Adipocyte (in vitro differentiated cells): ENCODE measurements at regions not wholly inside any gene's neighbourhood (a gene's known extent, or its start where the extent isn't known, plus 50 kb on each side); places are given as distances from the start of the nearest gene placed in this dataset.

ENCODE experiments used
- DNase-seq: peaks from one replicate; pipeline ENCODE4 v3.0.0-alpha.2; 2015; ENCODE audit warnings: low read depth
- H3K27me3 ChIP-seq: replicated peaks from 2 replicates; pipeline ENCODE4 v1.7.0; 2013; ENCODE audit warnings: mild to moderate bottlenecking, low read length, moderate library complexity; ENCODE audit not compliant: control insufficient read depth, insufficient read depth
- H3K36me3 ChIP-seq: 2 replicates; pipeline ENCODE4 v1.7.0; 2013; ENCODE audit warnings: low read length, mild to moderate bottlenecking, moderate library complexity; ENCODE audit not compliant: control insufficient read depth, insufficient read depth, severe bottlenecking
- H3K4me1 ChIP-seq: 2 replicates; pipeline ENCODE4 v1.7.0; 2013; ENCODE audit warnings: mild to moderate bottlenecking, low read length, moderate library complexity; ENCODE audit not compliant: control insufficient read depth, insufficient read depth
- H3K4me3 ChIP-seq: 2 replicates; pipeline ENCODE4 v1.7.0; 2013; ENCODE audit warnings: mild to moderate bottlenecking, low read length, moderate library complexity
- H3K9ac ChIP-seq: 2 replicates; pipeline ENCODE4 v1.7.0; 2013; ENCODE audit warnings: mild to moderate bottlenecking, low read length, moderate library complexity
- H3K9me3 ChIP-seq: 2 replicates; pipeline ENCODE4 v1.7.0; 2013; ENCODE audit warnings: mild to moderate bottlenecking, low read length, moderate library complexity; ENCODE audit not compliant: control insufficient read depth

- no peaks in the 10 kb centered on the region for H3K4me1 ChIP-seq
- no peak overlapping the region for H3K4me3 ChIP-seq
- no peaks in the 10 kb centered on the region for H3K9me3 ChIP-seq
- no peaks in the 10 kb centered on the region for H3K27me3 ChIP-seq
- DNase-seq = peak; percentile 22
- no peak overlapping the region for H3K9ac ChIP-seq
- H3K36me3 ChIP-seq = no peaks in the 10 kb centered on the region
Observed at GRCh38 chr12:75714462-75715322, 203.3 kb upstream of the KRR1 start.

GRCh38 chr12:75713434-75713833 lies 202.0 kb upstream of the KRR1 start:
- Histone ChIP-seq H3K9ac (no peak overlapping the region), H3K4me3 (no peak overlapping the region), H3K27me3 (no peaks in the 10 kb centered on the region), H3K4me1 (peaks cover 5% of the 10 kb centered on the region), H3K36me3 (no peaks in the 10 kb centered on the region), H3K9me3 (no peaks in the 10 kb centered on the region)
- DNase-seq = no peak

- Histone ChIP-seq H3K4me1 (peaks cover 13% of the 10 kb centered on the region), H3K27me3 (no peaks in the 10 kb centered on the region), H3K9ac (no peak overlapping the region), H3K36me3 (no peaks in the 10 kb centered on the region), H3K4me3 (no peak overlapping the region), H3K9me3 (no peaks in the 10 kb centered on the region)
- no peak for DNase-seq
Observed at GRCh38 chr12:75712223-75712622, 200.8 kb upstream of the KRR1 start.

GRCh38 chr12:75711271-75711670 lies 199.9 kb upstream of the KRR1 start:
- DNase-seq = no peak
- peaks cover 21% of the 10 kb centered on the region for H3K4me1 ChIP-seq
- H3K9ac ChIP-seq = no peak overlapping the region
- H3K36me3 ChIP-seq = no peaks in the 10 kb centered on the region
- H3K4me3 ChIP-seq = no peak overlapping the region
- no peaks in the 10 kb centered on the region for H3K27me3 ChIP-seq
- no peaks in the 10 kb centered on the region for H3K9me3 ChIP-seq

- DNase-seq = peak; percentile 28
Observed at GRCh38 chr12:75710361-75711069, 199.1 kb upstream of the KRR1 start.

GRCh38 chr12:75709503-75709902 lies 198.1 kb upstream of the KRR1 start:
- H3K9ac ChIP-seq = no peak overlapping the region
- H3K9me3 ChIP-seq = no peaks in the 10 kb centered on the region
- no peaks in the 10 kb centered on the region for H3K27me3 ChIP-seq
- H3K4me3 ChIP-seq = no peak overlapping the region
- H3K4me1 ChIP-seq = peaks cover 27% of the 10 kb centered on the region
- no peaks in the 10 kb centered on the region for H3K36me3 ChIP-seq
- DNase-seq = no peak

More at GRCh38 chr12:75710361-75711069, 199.1 kb upstream of the KRR1 start:
- Histone ChIP-seq H3K4me1 (peaks cover 26% of the 10 kb centered on the region), H3K9me3 (no peaks in the 10 kb centered on the region), H3K27me3 (no peaks in the 10 kb centered on the region), H3K9ac (no peak overlapping the region), H3K4me3 (no peak overlapping the region), H3K36me3 (no peaks in the 10 kb centered on the region)

- H3K4me1 ChIP-seq = peaks cover 27% of the 10 kb centered on the region
- no peak overlapping the region for H3K4me3 ChIP-seq
- no peak overlapping the region for H3K9ac ChIP-seq
- H3K9me3 ChIP-seq = no peaks in the 10 kb centered on the region
- H3K27me3 ChIP-seq = no peaks in the 10 kb centered on the region
- DNase-seq = no peak
- H3K36me3 ChIP-seq = no peaks in the 10 kb centered on the region
Observed at GRCh38 chr12:75708802-75709201, 197.4 kb upstream of the KRR1 start.

GRCh38 chr12:75707983-75708382 lies 196.6 kb upstream of the KRR1 start:
- Histone ChIP-seq H3K4me3 (no peak overlapping the region), H3K27me3 (no peaks in the 10 kb centered on the region), H3K9me3 (no peaks in the 10 kb centered on the region), H3K9ac (no peak overlapping the region), H3K4me1 (peaks cover 27% of the 10 kb centered on the region), H3K36me3 (no peaks in the 10 kb centered on the region)
- no peak for DNase-seq

- DNase-seq = peak; percentile 77
- peaks cover 27% of the 10 kb centered on the region for H3K4me1 ChIP-seq
- H3K9ac ChIP-seq = peak overlapping the region; percentile 30
- no peaks in the 10 kb centered on the region for H3K27me3 ChIP-seq
- H3K4me3 ChIP-seq = peak overlapping the region; percentile 60
- no peaks in the 10 kb centered on the region for H3K36me3 ChIP-seq
- H3K9me3 ChIP-seq = no peaks in the 10 kb centered on the region
Observed at GRCh38 chr12:75706786-75707605, 195.6 kb upstream of the KRR1 start.

- Histone ChIP-seq H3K27me3 (no peaks in the 10 kb centered on the region), H3K9ac (peak overlapping the region; percentile 30), H3K9me3 (no peaks in the 10 kb centered on the region), H3K4me3 (peak overlapping the region; percentile 60), H3K4me1 (peaks cover 27% of the 10 kb centered on the region), H3K36me3 (no peaks in the 10 kb centered on the region)
- DNase-seq = peak; percentile 92
Observed at GRCh38 chr12:75705749-75706711, 194.6 kb upstream of the KRR1 start.
